ENCODE measurements at regions not wholly inside any gene's neighbourhood (a gene's known extent, or its start where the extent isn't known, plus 50 kb on each side); places are given as distances from the start of the nearest gene placed in this dataset.

- no peak for TF ChIP-seq POLR2AphosphoS5 (IDR thresholded peaks at IDR 0.05)
- TF ChIP-seq EP300 (IDR thresholded peaks at IDR 0.05; ENCODE audit: low read depth), result no peak
These were observed 78.2 kb upstream of the STAC start for GRCh38 chr3:36302158-36302509.

Measured in transverse colon (tissue), 3 donors.